PC-9 (cell line): ENCODE measurements at regions not wholly inside any gene's neighbourhood (a gene's known extent, or its start where the extent isn't known, plus 50 kb on each side); places are given as distances from the start of the nearest gene placed in this dataset.
"Not testable (repeated sequence)": the region's sequence is repeated elsewhere in the genome, so short reads cannot be mapped to it uniquely, and the experiment has no call there.

ENCODE experiments used
- EZH2 ChIP-seq: fragments of 200-600 bp; sonication (generic); IDR thresholded peaks from 2 replicates; pipeline ENCODE4 v1.8.0; 2017; ENCODE audit warnings: antibody characterized with exemption, low read depth
- TF ChIP-seq, protein P1 (sequence below): fragments of 200-600 bp; sonication (generic); conservative IDR thresholded peaks from 2 replicates; pipeline ENCODE4 v1.6.1; 2017; ENCODE audit warnings: mixed run types, antibody characterized with exemption, mild to moderate bottlenecking, moderate library complexity

GRCh38 chr7:73166152-73166551 is 80.3 kb upstream of the SPDYE9 start:
- TF ChIP-seq, protein P1, sequence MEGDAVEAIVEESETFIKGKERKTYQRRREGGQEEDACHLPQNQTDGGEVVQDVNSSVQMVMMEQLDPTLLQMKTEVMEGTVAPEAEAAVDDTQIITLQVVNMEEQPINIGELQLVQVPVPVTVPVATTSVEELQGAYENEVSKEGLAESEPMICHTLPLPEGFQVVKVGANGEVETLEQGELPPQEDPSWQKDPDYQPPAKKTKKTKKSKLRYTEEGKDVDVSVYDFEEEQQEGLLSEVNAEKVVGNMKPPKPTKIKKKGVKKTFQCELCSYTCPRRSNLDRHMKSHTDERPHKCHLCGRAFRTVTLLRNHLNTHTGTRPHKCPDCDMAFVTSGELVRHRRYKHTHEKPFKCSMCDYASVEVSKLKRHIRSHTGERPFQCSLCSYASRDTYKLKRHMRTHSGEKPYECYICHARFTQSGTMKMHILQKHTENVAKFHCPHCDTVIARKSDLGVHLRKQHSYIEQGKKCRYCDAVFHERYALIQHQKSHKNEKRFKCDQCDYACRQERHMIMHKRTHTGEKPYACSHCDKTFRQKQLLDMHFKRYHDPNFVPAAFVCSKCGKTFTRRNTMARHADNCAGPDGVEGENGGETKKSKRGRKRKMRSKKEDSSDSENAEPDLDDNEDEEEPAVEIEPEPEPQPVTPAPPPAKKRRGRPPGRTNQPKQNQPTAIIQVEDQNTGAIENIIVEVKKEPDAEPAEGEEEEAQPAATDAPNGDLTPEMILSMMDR = not testable (repeated sequence)
- TF ChIP-seq EZH2 = not testable (repeated sequence)
